ENCODE measurements at regions not wholly inside any gene's neighbourhood (a gene's known extent, or its start where the extent isn't known, plus 50 kb on each side); places are given as distances from the start of the nearest gene placed in this dataset.

DNA sequence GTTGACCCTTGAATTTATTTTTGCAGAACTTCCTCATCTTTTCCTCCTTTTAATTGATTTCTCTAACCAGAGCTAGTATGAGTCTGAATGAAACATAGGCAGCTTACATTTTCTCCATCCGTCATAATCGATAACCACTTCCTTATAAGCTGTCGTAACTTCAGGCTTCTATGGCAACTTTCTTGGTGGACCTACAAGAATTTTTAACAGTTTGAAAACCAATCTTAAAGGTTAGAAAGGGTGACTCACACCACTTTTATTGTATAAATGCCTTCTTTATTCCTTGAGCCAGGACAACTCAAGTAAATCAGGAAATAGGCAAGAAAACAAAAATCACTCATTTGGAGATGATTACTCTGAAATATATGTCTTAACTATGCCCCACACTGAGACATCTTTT lies 105.7 kb upstream of the KL start:
- no peak overlapping the region for H3K9ac ChIP-seq (ENCODE audit: insufficient read depth, low read depth, low read length)
- POLR2A ChIA-PET: no interaction called here
- CTCF ChIA-PET (ENCODE audit: low intra/inter-chr PET ratio, low total read pairs): no interaction called here

More for the DNA sequence above, 105.7 kb upstream of the KL start:
- WGBS (ENCODE audit: low lambda C conversion rate): 93% methylated on average over 3 of the region's 3 CpGs
- BruUV-seq (replicated peaks): no TSS peak
- H2AFZ ChIP-seq (ENCODE audit: low read length): no peak overlapping the region
- DNase-seq (ENCODE audit: low spot score) (no peak), FAIRE-seq (no peak), ATAC-seq (no peak)
- H4K20me1 ChIP-seq (ENCODE audit: insufficient read depth, low read length): no peaks in the 10 kb centered on the region
- H3K27me3 ChIP-seq (ENCODE audit: control insufficient read depth in 1 of 2, insufficient read depth in 2 of 2, low read length in 2 of 2): no peaks in the 10 kb centered on the region; a peak in 1 of 5 replicates
- no peak overlapping the region for H3K4me2 ChIP-seq (ENCODE audit: low read depth, low read length)
- H3K27ac ChIP-seq (ENCODE audit: extremely low read length, insufficient read depth, low read length): no peak overlapping the region
- in situ Hi-C loops (cut with HindIII; ENCODE audit: extremely low pct_ligation_motif_present, low pct_unique_long_range_greater_than_20kb) (loop anchor here (10.0 kb wide), 1 partner anchor 326 kb away; the partner anchor contains the start of gene PDS5B), intact Hi-C loops (cut with micrococcal nuclease; ENCODE audit: unreplicated experiment) (no loop called here)
- no peaks in the 10 kb centered on the region for H3K4me1 ChIP-seq (ENCODE audit: insufficient read depth, low read length)
- TF ChIP-seq ETS1 (CRISPR knock-in tag; IDR thresholded peaks at IDR 0.05): no peak
- no peak for TF ChIP-seq GATAD1 (CRISPR knock-in tag; IDR thresholded peaks at IDR 0.05)
- TF ChIP-seq ZNF256 (CRISPR knock-in tag; conservative IDR thresholded peaks at IDR 0.05): no peak
- TF ChIP-seq KLF12 (CRISPR knock-in tag; IDR thresholded peaks at IDR 0.05; ENCODE audit: borderline replicate concordance): no peak
- no peak for TF ChIP-seq GZF1 (CRISPR knock-in tag; IDR thresholded peaks at IDR 0.05)
- TF ChIP-seq PAF1 (CRISPR knock-in tag; IDR thresholded peaks at IDR 0.05): no peak
- TF ChIP-seq ZFP1 (CRISPR knock-in tag; IDR thresholded peaks at IDR 0.05): no peak
- TF ChIP-seq, protein P1, sequence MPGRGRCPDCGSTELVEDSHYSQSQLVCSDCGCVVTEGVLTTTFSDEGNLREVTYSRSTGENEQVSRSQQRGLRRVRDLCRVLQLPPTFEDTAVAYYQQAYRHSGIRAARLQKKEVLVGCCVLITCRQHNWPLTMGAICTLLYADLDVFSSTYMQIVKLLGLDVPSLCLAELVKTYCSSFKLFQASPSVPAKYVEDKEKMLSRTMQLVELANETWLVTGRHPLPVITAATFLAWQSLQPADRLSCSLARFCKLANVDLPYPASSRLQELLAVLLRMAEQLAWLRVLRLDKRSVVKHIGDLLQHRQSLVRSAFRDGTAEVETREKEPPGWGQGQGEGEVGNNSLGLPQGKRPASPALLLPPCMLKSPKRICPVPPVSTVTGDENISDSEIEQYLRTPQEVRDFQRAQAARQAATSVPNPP (CRISPR knock-in tag; IDR thresholded peaks at IDR 0.05): no peak
- TF ChIP-seq ZNF331 (CRISPR knock-in tag; IDR thresholded peaks at IDR 0.05): no peak
- TF ChIP-seq HHEX (CRISPR knock-in tag; IDR thresholded peaks at IDR 0.05): no peak
- TF ChIP-seq SALL2 (CRISPR knock-in tag; IDR thresholded peaks at IDR 0.05): no peak
- TF ChIP-seq MTF1 (CRISPR knock-in tag; IDR thresholded peaks at IDR 0.05): no peak
- TF ChIP-seq ESRRA (CRISPR knock-in tag; IDR thresholded peaks at IDR 0.05; ENCODE audit: low read depth): no peak
- no peak for TF ChIP-seq GPBP1L1 (CRISPR knock-in tag; IDR thresholded peaks at IDR 0.05)
- H3K4me3 ChIP-seq (replicated peaks in 1 of 3; ENCODE audit: insufficient read depth in 1 of 3, low read depth in 2 of 3, low read length in 3 of 3): no peak overlapping the region
- H3K36me3 ChIP-seq (replicated peaks in 1 of 2; ENCODE audit: control insufficient read depth in 1 of 2, insufficient read depth in 2 of 2, low read length in 2 of 2): no peaks in the 10 kb centered on the region
- H3K9me3 ChIP-seq (ENCODE audit: low read length): no peaks in the 10 kb centered on the region
- no peaks in the 10 kb centered on the region for H3K79me2 ChIP-seq (ENCODE audit: insufficient read depth, low read length)

Measured in HepG2 (cell line).